ENCODE measurements at regions not wholly inside any gene's neighbourhood (a gene's known extent, or its start where the extent isn't known, plus 50 kb on each side); places are given as distances from the start of the nearest gene placed in this dataset.
A peak's percentile ranks its signal among the peaks of the same experiment; 100 is the strongest.

- DNase-seq (ENCODE audit: low spot score): no peak
- no peak for TF ChIP-seq CTCF (IDR thresholded peaks at IDR 0.05; ENCODE audit: extremely low read depth, insufficient read depth, missing control alignments)
- in situ Hi-C loops (cut with MboI; ENCODE audit: low pct_unique_long_range_greater_than_20kb, low sequenced_read_pairs, unreplicated experiment): no loop called here
Observed at GRCh38 chr14:95597784-95598211, 62.9 kb downstream of the GLRX5 start.

GRCh38 chr14:95601650-95602049 is 66.8 kb downstream of the GLRX5 start:
- in situ Hi-C loops (cut with MboI; ENCODE audit: low pct_unique_long_range_greater_than_20kb, low sequenced_read_pairs, unreplicated experiment): loop anchor here (10.0 kb wide), 1 partner anchor 83 kb away; the partner anchor contains the start of gene TCL1B
- TF ChIP-seq CTCF (IDR thresholded peaks at IDR 0.05; ENCODE audit: extremely low read depth, insufficient read depth, missing control alignments): no peak
- DNase-seq (ENCODE audit: low spot score): no peak

- no peak for TF ChIP-seq CTCF (IDR thresholded peaks at IDR 0.05; ENCODE audit: extremely low read depth, insufficient read depth, missing control alignments)
- in situ Hi-C loops (cut with MboI; ENCODE audit: low pct_unique_long_range_greater_than_20kb, low sequenced_read_pairs, unreplicated experiment): loop anchor here (10.0 kb wide), 1 partner anchor 81 kb away; the partner anchor contains the start of gene TCL1B
- DNase-seq (ENCODE audit: low spot score): no peak
Observed at GRCh38 chr14:95603415-95603814, 68.6 kb downstream of the GLRX5 start.

DNA sequence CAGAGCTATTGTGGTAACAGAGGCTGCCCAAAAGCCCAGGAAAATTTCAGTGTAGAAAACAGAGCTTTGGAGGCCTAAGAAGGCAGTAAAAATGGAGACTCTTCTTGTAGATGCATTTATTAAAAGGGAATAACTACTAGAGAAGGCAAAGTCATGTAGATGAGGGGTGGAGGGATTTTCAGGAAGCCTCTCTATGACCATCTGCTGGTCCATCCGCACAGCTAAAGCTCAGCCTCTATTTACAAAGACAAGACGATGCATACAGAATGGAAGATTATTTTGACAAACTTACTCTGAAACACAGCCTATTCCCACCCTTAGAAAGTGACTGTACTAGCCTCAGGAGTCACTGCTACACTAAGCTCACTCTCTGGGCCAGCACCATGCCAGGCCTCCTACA is 71.4 kb downstream of the GLRX5 start:
- in situ Hi-C loops (cut with MboI; ENCODE audit: low pct_unique_long_range_greater_than_20kb, low sequenced_read_pairs, unreplicated experiment): loop anchor here (10.0 kb wide), 1 partner anchor 79 kb away; the partner anchor contains the start of gene TCL1B
- TF ChIP-seq CTCF (IDR thresholded peaks at IDR 0.05; ENCODE audit: extremely low read depth, insufficient read depth, missing control alignments): no peak
- DNase-seq (ENCODE audit: low spot score): no peak

- in situ Hi-C loops (cut with MboI; ENCODE audit: low pct_unique_long_range_greater_than_20kb, low sequenced_read_pairs, unreplicated experiment): loop anchor here (10.0 kb wide), 1 partner anchor 76 kb away; the partner anchor contains the start of gene TCL1B
- TF ChIP-seq CTCF (IDR thresholded peaks at IDR 0.05; ENCODE audit: extremely low read depth, insufficient read depth, missing control alignments): no peak
- no peak for DNase-seq (ENCODE audit: low spot score)
Observed at GRCh38 chr14:95608637-95609235, 73.9 kb downstream of the GLRX5 start.

DNA sequence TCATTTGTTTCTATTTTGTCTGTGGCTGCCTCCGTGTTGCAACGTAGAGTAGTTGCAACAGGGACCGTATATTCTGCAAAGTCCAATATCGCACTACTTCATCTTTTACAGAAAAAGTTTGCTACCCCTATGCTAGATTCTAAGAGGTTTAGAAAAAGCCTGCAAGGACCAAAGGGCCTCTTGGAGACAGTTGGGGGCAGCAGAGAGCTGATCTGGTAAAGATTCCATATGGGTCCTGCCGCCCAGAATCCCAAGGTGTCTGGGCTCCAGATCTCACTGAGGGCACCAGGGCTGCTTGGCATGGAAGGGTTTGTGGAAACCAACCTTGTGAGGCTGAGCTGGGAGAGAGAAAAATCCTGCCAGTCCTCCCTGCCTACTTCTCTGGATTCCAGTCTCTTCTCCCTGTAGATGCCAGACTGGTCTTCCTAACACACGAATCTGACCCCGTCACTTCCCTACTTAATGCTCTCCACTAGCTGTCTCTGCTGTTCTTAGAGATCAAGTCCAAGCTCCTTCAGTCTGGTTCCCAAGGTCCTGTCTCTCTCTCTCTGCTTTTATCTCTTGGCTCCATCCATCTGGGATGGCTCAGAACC is 74.6 kb downstream of the GLRX5 start:
- TF ChIP-seq CTCF (IDR thresholded peaks at IDR 0.05; ENCODE audit: extremely low read depth, insufficient read depth, missing control alignments): peak; percentile 72
- DNase-seq (ENCODE audit: low spot score): peak; percentile 47
- in situ Hi-C loops (cut with MboI; ENCODE audit: low pct_unique_long_range_greater_than_20kb, low sequenced_read_pairs, unreplicated experiment): loop anchor here (10.0 kb wide), 1 partner anchor 75 kb away; the partner anchor contains the start of gene TCL1B

All from GM13977 (cell line).